AG08395 (cell line): ENCODE measurements at regions not wholly inside any gene's neighbourhood (a gene's known extent, or its start where the extent isn't known, plus 50 kb on each side); places are given as distances from the start of the nearest gene placed in this dataset.

Source experiments
- DNase-seq: peaks from one replicate; pipeline ENCODE4 v3.0.0; 2012; ENCODE audit warnings: mixed read lengths, low spot score

GRCh38 chr4:31272331-31273061 lies 552.3 kb downstream of the PCDH7 start:
- DNase-seq = peak; percentile 1

- DNase-seq = no peak
Observed at GRCh38 chr4:31275906-31276305, 555.7 kb downstream of the PCDH7 start.

GRCh38 chr4:31283679-31284078 lies 563.5 kb downstream of the PCDH7 start:
- no peak for DNase-seq

GRCh38 chr4:31290836-31291235 lies 570.7 kb downstream of the PCDH7 start:
- no peak for DNase-seq

GRCh38 chr4:31291238-31291637 lies 571.1 kb downstream of the PCDH7 start:
- DNase-seq = no peak

GRCh38 chr4:31294655-31295480 lies 574.7 kb downstream of the PCDH7 start:
- no peak for DNase-seq

GRCh38 chr4:31298737-31299136 lies 578.6 kb downstream of the PCDH7 start:
- DNase-seq = no peak

- no peak for DNase-seq
Observed at GRCh38 chr4:31307029-31307428, 586.9 kb downstream of the PCDH7 start.

GRCh38 chr4:31324814-31325213 lies 604.6 kb downstream of the PCDH7 start:
- DNase-seq = no peak

- no peak for DNase-seq
Observed at GRCh38 chr4:31325300-31325699, 605.1 kb downstream of the PCDH7 start.

GRCh38 chr4:31327031-31327430 lies 606.9 kb downstream of the PCDH7 start:
- no peak for DNase-seq

- no peak for DNase-seq
Observed at GRCh38 chr4:31328932-31329331, 608.8 kb downstream of the PCDH7 start.

GRCh38 chr4:31334086-31334910 lies 614.1 kb downstream of the PCDH7 start:
- DNase-seq = no peak

GRCh38 chr4:31338000-31338399 lies 617.8 kb downstream of the PCDH7 start:
- DNase-seq = no peak

GRCh38 chr4:31341601-31342359 lies 621.6 kb downstream of the PCDH7 start:
- DNase-seq = no peak

- DNase-seq = no peak
Observed at GRCh38 chr4:31343061-31343460, 622.9 kb downstream of the PCDH7 start.

- DNase-seq = no peak
Observed at GRCh38 chr4:31349907-31350306, 629.7 kb downstream of the PCDH7 start.

GRCh38 chr4:31351695-31352094 lies 631.5 kb downstream of the PCDH7 start:
- DNase-seq = no peak

GRCh38 chr4:31356839-31357238 lies 636.7 kb downstream of the PCDH7 start:
- DNase-seq = no peak

GRCh38 chr4:31360786-31361185 lies 640.6 kb downstream of the PCDH7 start:
- peak; percentile 43 for DNase-seq

- DNase-seq = no peak
Observed at GRCh38 chr4:31362756-31363155, 642.6 kb downstream of the PCDH7 start.
